ENCODE measurements at regions not wholly inside any gene's neighbourhood (a gene's known extent, or its start where the extent isn't known, plus 50 kb on each side); places are given as distances from the start of the nearest gene placed in this dataset.
A peak's percentile ranks its signal among the peaks of the same experiment; 100 is the strongest.

DNA sequence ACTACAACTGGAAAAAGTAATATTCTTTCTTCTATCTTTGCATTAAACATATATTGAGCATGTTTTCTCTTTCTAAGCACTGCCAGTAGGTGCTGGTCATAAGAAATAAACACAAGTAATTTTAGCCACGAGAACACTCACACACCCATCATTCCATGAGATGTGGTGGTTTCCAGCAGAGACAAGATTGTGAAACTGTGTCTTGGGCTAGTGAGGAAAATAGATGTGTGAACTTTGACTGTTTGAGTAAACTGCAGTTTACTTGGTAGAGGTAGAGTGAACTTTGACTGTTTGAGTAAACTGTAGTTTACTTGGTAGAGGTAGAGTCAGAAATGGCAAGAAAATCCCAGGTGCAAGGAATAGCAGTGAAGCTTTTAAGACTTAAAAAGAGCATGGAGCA is 300.9 kb upstream of the HS3ST1 start:
- FAIRE-seq (no peak), DNase-seq (ENCODE audit: low read depth) (peak; percentile 71)
- Histone ChIP-seq H3K4me3 (ENCODE audit: low read depth, low read length) (no peak overlapping the region), H3K27me3 (ENCODE audit: control insufficient read depth, insufficient read depth, low read length) (no peaks in the 10 kb centered on the region), H3K36me3 (ENCODE audit: control insufficient read depth, insufficient read depth, low read length) (no peaks in the 10 kb centered on the region)
- TF ChIP-seq, protein P1, sequence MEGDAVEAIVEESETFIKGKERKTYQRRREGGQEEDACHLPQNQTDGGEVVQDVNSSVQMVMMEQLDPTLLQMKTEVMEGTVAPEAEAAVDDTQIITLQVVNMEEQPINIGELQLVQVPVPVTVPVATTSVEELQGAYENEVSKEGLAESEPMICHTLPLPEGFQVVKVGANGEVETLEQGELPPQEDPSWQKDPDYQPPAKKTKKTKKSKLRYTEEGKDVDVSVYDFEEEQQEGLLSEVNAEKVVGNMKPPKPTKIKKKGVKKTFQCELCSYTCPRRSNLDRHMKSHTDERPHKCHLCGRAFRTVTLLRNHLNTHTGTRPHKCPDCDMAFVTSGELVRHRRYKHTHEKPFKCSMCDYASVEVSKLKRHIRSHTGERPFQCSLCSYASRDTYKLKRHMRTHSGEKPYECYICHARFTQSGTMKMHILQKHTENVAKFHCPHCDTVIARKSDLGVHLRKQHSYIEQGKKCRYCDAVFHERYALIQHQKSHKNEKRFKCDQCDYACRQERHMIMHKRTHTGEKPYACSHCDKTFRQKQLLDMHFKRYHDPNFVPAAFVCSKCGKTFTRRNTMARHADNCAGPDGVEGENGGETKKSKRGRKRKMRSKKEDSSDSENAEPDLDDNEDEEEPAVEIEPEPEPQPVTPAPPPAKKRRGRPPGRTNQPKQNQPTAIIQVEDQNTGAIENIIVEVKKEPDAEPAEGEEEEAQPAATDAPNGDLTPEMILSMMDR (IDR thresholded peaks at IDR 0.05; ENCODE audit: insufficient read depth, low read length, severe bottlenecking), result no peak

DNA sequence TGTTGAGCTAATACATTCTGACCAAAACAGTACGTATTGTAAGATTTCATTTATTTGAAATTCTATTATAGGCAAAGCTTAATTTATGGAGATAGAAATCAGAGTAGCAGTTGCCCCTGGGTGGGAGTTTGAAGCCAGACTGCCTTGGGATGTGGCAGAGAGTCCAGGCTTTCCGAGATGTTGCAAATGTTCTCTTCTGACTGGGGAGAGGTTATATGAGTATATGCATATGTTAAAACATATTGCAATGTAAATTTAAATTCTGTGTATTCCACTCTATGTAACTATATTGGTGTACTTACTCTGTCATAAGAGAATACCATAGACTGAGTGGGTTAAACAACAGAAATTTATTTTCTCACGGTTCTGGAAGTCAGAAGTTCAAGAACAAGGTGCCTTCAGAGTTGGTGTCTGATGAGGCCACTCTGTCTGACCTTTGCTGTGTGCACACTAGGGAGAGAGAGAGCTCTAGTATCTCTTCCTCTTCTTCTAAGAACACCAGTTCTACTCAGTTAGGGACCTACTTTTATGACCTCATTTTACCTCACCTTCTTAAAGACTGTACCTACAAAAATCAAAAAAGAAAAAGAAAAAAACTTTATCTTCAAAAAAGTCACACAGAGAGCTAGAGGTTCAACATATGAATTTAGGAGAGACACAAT is 299.3 kb upstream of the HS3ST1 start:
- TF ChIP-seq, protein P1 (IDR thresholded peaks at IDR 0.05; ENCODE audit: insufficient read depth, low read length, severe bottlenecking), result no peak
- FAIRE-seq, result no peak
- no peaks in the 10 kb centered on the region for H3K36me3 ChIP-seq (ENCODE audit: control insufficient read depth, insufficient read depth, low read length)
- no peak for DNase-seq (ENCODE audit: low read depth)
- H3K4me3 ChIP-seq (ENCODE audit: low read depth, low read length), result no peak overlapping the region
- H3K27me3 ChIP-seq (ENCODE audit: control insufficient read depth, insufficient read depth, low read length), result no peaks in the 10 kb centered on the region

DNA sequence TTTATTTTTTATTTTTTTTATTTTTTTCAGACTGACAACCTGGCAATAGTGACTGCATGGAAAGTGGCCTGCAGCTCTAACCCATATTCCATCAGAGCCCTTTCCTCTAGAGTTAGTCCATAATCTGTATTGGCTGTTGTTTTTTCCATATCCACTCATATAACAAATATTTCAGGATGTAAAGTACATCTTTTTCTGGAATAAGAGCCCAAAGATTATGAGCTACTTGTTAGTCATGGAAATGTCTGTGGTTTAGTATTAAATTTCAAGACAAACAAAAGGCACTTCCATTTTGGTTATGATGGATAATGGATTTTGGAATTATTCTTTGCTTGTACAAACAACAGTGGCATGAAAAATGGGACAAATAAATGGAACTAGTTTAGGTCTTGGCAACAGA is 296.0 kb upstream of the HS3ST1 start:
- no peak for FAIRE-seq
- Histone ChIP-seq H3K27me3 (ENCODE audit: control insufficient read depth, insufficient read depth, low read length) (no peaks in the 10 kb centered on the region), H3K4me3 (ENCODE audit: low read depth, low read length) (no peak overlapping the region), H3K36me3 (ENCODE audit: control insufficient read depth, insufficient read depth, low read length) (no peaks in the 10 kb centered on the region)
- DNase-seq (ENCODE audit: low read depth), result peak; percentile 86
- TF ChIP-seq, protein P1 (IDR thresholded peaks at IDR 0.05; ENCODE audit: insufficient read depth, low read length, severe bottlenecking), result no peak

DNA sequence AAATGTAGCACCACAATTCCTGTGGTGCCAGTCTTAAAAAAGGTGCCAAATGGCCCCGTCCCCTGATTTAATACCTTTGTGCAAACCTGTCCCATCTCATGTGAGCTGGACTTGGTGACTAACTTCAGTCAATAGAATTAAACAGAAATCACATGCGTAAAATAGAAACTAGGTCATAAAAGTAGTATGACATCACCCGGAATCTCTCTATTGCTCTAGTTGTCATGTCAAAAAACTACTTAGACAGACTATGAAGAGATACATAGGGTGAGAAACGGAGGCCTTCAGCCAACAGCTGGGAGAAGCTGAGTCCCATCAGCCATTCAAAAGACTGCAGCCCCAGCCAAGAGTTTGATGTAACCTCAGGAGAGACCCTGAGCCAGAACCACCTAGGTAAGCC is 293.5 kb upstream of the HS3ST1 start:
- Histone ChIP-seq H3K4me3 (ENCODE audit: low read depth, low read length) (no peak overlapping the region), H3K27me3 (ENCODE audit: control insufficient read depth, insufficient read depth, low read length) (no peaks in the 10 kb centered on the region), H3K36me3 (ENCODE audit: control insufficient read depth, insufficient read depth, low read length) (no peaks in the 10 kb centered on the region)
- DNase-seq (ENCODE audit: low read depth) (no peak), FAIRE-seq (no peak)
- TF ChIP-seq, protein P1 (IDR thresholded peaks at IDR 0.05; ENCODE audit: insufficient read depth, low read length, severe bottlenecking), result no peak

DNA sequence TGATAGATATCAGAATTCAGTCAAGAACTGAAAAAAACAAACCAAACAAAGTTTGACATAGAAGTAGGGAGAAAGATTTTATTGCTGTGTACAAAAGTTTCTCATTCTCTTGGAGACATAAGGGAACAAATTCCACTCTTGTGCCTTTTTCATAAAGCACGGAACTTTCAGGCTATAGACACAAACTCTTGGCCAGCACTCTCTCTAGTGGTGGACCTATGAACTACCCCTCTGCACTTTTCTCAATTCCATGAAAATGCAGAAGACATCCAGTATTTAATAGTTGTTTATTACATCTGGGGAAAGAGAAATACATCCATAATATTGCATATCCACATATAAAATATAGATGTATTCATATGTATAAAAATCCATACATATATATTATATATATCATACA is 291.6 kb upstream of the HS3ST1 start:
- peak; percentile 63 for DNase-seq (ENCODE audit: low read depth)
- no peaks in the 10 kb centered on the region for H3K36me3 ChIP-seq (ENCODE audit: control insufficient read depth, insufficient read depth, low read length)
- TF ChIP-seq, protein P1 (IDR thresholded peaks at IDR 0.05; ENCODE audit: insufficient read depth, low read length, severe bottlenecking), result peak; percentile 73
- no peaks in the 10 kb centered on the region for H3K27me3 ChIP-seq (ENCODE audit: control insufficient read depth, insufficient read depth, low read length)
- no peak overlapping the region for H3K4me3 ChIP-seq (ENCODE audit: low read depth, low read length)
- no peak for FAIRE-seq

DNA sequence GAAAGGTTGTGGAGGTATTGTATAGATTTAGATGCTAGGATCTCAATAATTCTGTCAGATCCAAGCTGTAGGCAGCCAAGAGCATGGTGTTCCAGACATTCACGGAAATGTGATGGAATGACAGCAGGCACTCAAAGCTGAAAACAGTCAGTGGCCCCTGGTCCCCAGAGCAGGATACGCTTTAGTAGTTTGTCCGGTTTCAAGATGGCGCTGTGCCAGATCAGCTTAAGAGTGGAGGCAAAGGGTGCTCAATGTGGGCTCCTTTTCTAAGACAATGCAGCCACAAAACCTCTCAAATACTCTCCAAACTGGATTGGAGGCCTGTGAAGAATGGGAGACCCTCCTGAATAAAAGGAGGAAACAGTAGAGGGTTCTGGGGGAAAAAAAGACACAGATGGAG is 291.2 kb upstream of the HS3ST1 start:
- no peak overlapping the region for H3K4me3 ChIP-seq (ENCODE audit: low read depth, low read length)
- no peaks in the 10 kb centered on the region for H3K27me3 ChIP-seq (ENCODE audit: control insufficient read depth, insufficient read depth, low read length)
- FAIRE-seq (no peak), DNase-seq (ENCODE audit: low read depth) (peak; percentile 34)
- TF ChIP-seq, protein P1 (IDR thresholded peaks at IDR 0.05; ENCODE audit: insufficient read depth, low read length, severe bottlenecking), result no peak
- H3K36me3 ChIP-seq (ENCODE audit: control insufficient read depth, insufficient read depth, low read length), result no peaks in the 10 kb centered on the region

Measured in bronchial epithelial cell (primary cell).